GM12875 (cell line): ENCODE measurements at regions not wholly inside any gene's neighbourhood (a gene's known extent, or its start where the extent isn't known, plus 50 kb on each side); places are given as distances from the start of the nearest gene placed in this dataset.

Experiments
- H3K4me3 ChIP-seq: one replicate; pipeline ENCODE4 v1.5.1; 2011; ENCODE audit warnings: low read depth, low read length, control low read depth
- CTCF ChIP-seq: IDR thresholded peaks from 2 replicates; pipeline ENCODE4 v1.5.1; 2011; ENCODE audit warnings: low read depth, mild to moderate bottlenecking, control low read depth, inconsistent platforms, low read length, moderate library complexity, borderline replicate concordance; ENCODE audit not compliant: insufficient read depth

- no peak overlapping the region for H3K4me3 ChIP-seq
- TF ChIP-seq CTCF = no peak
These were observed 64.1 kb upstream of the SIRPA start for GRCh38 chr20:1831096-1831495.

DNA sequence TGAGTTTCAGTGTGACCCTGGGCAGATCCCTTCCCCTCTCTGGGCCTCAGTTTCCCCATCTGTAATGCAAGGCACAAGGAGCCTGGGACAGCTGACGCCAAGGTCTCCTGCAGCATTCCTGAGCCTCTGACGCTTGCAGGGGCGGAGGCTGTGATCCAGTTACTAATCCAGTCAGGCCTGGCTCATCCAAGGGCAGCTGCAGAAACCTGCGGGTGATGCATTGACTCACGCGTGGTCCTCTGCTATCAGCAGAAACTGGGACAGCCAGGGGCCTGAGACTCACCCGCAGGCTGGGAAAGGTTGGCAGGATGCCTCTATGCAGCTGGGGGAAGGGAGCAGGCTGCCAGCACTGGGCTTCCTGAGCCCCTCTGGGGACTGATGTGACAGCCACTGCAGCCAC lies 65.0 kb upstream of the SIRPA start:
- H3K4me3 ChIP-seq = no peak overlapping the region
- TF ChIP-seq CTCF = no peak

- no peak for TF ChIP-seq CTCF
- no peak overlapping the region for H3K4me3 ChIP-seq
These were observed 65.7 kb upstream of the SIRPA start for GRCh38 chr20:1829531-1829930.

DNA sequence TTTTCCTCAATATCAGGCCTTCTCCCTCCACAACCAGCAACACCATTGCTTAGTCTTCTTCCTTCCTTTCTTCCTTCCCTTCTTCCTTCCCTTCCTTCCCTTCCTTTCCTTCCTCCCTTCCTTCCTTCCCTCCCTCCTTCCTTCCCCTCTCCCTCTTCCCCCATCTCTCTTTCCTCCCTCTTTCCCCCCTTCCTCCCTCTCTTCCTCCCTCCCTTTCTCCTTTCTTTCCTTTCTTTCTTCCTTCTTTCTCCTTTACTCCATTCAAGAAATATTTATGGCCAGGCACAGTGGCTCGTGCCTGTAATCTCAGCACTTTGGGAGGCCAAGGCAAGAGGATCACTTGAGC lies 66.4 kb upstream of the SIRPA start:
- TF ChIP-seq CTCF = no peak

GRCh38 chr20:1827974-1828785 lies 67.0 kb upstream of the SIRPA start:
- no peak for TF ChIP-seq CTCF
- no peak overlapping the region for H3K4me3 ChIP-seq

More for the DNA sequence above, 66.4 kb upstream of the SIRPA start:
- H3K4me3 ChIP-seq = no peak overlapping the region

GRCh38 chr20:1827510-1827973 lies 67.7 kb upstream of the SIRPA start:
- TF ChIP-seq CTCF = no peak
- no peak overlapping the region for H3K4me3 ChIP-seq

- H3K4me3 ChIP-seq = no peak overlapping the region
- no peak for TF ChIP-seq CTCF
These were observed 69.2 kb upstream of the SIRPA start for GRCh38 chr20:1825938-1826445.
